Left renal cortex interstitium (tissue), 4 donors: ENCODE measurements at regions not wholly inside any gene's neighbourhood (a gene's known extent, or its start where the extent isn't known, plus 50 kb on each side); places are given as distances from the start of the nearest gene placed in this dataset.
A peak's percentile ranks its signal among the peaks of the same experiment; 100 is the strongest.

Experiments used
- DNase-seq, 4 donors: peaks; one replicate each; pipeline ENCODE4 v3.0.0-alpha.2; 2013; ENCODE audit warnings: low read depth in 4 of 4, low spot score in 2 of 4, missing footprints in 1 of 4

DNA sequence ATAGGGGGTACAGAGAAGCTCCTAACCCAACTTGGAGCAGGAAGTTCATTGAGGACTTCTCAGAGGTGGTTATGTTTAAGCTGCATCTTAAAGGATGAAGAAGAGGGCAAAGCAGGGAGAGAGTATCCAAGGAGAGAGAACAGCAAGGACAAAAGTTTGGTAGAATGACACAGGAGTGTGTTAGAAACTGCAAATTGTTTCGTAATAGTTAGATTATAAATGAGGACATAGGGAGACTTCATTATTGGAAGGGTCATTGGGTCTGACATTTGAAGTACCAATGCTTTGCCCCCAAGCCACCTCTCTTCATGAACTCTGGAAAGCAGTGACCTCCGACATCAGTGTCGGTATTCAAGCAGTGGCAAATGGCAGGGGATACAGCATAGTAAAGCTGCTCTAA, 209.6 kb upstream of the JUN start:
- DNase-seq, result no peak

DNA sequence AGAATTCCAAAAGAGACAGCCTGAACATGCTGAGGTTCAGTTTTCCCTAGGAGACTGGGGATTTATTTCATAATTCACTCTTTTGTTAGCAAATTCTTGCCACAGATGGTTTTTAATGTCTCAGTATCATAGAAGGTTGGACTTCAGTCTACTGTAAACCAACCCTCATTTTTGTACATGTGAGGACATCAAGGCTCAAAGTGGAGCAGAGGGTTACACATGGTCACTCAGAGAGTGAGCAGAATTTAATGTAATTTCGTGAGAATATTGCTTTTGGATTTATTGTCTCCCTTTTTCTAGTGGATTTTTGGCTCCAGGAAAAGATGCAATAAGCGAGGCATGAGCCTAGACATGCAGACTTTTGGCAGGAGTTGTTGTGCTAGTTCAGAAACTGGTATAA, 210.8 kb upstream of the JUN start:
- DNase-seq, result no peak

DNA sequence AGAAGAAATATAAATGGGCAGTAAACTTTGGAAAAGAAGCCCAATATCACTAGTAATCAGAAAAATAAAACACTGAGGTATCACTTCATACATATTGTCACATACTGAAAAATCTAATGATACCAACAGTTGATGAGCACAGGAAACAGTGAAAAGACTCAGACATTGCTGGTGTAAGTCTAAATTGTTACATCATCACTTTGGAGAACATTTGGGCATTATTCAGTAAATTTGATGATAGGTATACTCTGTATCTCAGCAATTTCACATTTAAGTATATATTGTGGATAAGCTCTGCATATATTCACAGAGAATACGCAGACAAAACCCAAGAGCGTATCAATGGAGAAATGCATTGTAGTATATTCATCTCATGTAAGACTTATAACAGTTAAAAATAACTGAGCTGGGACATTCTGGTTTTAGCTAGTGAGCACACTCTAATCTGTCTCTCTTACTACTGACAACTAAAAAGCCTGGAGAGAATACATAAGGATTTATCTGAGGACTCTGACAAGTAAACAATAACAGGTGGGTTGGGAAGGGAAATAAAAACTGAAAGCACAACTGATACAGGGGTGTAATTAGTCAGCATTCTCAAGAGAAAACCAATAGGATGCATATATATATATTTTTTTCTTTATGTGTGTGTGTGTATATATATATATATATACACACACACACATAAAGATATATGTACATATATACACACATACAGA, 212.7 kb upstream of the JUN start:
- DNase-seq, result no peak

DNA sequence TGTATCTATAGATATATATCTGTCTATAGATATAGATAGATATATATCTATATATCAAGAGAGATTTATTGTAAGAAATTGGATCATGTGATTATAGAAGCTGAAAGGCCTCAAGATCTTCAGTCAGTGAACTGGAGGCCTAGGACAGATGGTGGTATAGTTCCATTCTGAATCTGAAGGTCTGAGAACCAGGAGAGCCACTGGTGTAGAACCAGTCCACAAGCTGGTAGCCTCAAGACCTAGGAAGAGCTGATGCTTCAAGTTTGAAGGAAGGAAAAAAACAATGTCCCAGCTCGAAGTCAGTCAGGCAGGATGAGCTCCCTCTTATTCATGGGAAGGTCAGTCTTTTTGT, 213.2 kb upstream of the JUN start:
- DNase-seq, result no peak

DNA sequence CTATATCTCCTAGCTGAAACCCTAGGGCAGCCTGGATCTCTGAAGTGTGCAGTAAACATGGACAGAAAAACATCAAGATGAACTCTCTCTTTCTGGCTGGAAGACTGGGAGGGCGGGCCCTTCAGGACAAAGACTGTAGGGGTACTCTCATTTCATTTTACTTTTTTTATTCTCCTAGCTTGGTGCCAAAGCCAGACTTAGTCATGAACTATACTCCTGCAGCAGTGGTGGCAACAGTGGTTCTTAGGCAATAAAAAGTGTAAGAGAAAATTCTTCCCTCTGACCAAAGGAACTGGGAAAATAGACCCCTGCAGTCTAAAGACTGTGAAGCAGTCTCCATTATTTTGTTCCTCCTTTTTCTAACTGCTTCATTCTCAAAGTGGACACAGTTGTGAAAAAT, 213.8 kb upstream of the JUN start:
- DNase-seq, result no peak

DNA sequence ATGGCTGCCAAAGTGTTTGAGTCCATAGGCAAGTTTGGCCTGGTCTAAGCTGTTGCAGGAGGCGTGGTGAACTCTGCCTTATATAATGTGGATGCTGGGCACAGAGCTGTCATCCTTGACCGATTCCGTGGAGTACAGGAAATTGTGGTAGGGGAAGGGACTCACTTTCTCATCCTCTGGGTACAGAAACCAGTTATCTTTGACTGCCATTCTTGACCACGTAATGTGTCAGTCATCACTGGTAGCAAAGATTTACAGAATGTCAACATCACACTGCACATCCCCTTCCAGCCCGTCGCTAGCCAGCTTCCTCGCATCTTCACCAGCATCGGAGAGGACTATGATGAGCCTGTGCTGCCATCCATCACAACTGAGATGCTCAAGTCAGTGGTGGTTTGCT, 215.8 kb upstream of the JUN start:
- DNase-seq, result no peak

DNA sequence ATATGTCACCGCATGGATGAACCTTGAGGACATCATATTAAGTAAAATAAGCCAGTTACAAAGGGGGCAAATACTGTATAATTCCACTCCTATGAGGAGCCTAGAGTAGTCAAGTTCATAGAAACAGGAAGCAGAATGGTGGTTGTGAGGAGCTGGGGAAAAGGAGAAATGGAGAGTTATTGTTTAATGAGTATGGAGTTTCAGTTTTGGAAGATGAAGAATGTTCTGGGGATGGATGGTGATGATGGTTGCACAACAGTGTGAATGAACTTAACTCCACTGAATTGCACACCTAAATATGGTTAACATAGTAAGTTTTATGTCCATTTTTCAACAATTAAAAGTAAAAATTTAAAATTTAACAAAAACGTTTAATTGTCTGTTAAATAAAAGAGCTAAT, 220.9 kb upstream of the JUN start:
- no peak for DNase-seq

DNA sequence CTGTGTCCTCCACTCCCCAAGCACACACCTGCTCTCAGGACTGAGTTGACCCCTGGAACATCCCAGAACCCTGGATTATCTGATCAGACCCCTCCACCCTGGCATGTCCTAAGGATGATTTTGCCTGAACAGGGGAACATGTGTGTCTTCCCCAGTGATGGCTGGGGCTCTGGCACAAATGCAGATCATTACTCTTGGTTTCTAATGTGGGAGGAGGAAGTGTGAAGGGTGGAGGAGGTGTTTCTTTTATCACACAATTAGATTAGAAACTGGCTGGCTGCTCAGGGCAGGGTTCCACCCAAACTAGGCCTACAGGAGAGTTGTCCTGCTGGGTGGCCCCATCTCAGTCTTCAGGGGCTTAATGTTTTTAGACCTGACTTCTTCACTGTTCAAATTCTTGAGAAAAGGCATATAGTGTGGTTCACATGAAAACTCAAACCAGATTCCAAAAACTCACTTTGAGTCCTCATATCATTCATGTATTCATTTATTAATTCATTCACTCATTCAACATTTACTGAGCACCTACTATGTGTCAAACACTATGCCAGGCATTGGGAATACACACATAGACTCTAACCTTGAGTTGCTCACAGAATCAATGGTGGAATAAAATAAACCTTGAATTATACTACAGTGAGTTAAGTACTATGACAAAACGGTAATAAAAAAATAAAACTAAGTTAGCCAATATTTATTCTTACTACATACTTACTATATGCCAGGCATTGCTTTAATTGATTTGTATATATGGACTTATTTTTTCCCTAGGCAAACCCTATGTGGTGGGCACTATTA, 221.8 kb upstream of the JUN start:
- DNase-seq, result no peak

GRCh38 chr1:59006289-59006658, 222.4 kb upstream of the JUN start:
- no peak for DNase-seq

GRCh38 chr1:59006932-59007331, 223.1 kb upstream of the JUN start:
- DNase-seq, result no peak

- no peak for DNase-seq
Measured at GRCh38 chr1:59007429-59007819, 223.6 kb upstream of the JUN start.

- DNase-seq, result no peak
Measured at GRCh38 chr1:59007820-59008598, 224.2 kb upstream of the JUN start.

- no peak for DNase-seq
Measured at GRCh38 chr1:59008599-59009347, 224.9 kb upstream of the JUN start.

GRCh38 chr1:59011663-59012062, 227.8 kb upstream of the JUN start:
- DNase-seq, result no peak

DNA sequence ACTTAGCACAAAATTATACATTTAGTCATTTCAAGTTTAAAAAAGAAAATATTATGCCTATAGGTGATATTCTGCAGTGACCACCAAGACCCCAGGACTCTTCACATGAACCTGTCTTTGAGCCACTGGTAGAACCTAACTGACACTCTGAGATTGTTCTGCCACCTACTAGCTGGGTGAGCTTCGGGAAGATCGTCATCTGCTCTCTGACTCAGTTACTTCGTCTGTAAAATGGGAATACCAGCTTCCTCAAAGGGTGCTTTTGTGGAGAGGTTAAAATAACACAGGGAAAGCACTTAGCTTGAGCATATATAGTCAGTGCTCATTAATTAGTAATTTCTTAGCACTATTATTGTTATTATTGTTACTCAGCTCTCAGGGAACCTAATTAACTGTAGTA, 228.5 kb upstream of the JUN start:
- no peak for DNase-seq

DNA sequence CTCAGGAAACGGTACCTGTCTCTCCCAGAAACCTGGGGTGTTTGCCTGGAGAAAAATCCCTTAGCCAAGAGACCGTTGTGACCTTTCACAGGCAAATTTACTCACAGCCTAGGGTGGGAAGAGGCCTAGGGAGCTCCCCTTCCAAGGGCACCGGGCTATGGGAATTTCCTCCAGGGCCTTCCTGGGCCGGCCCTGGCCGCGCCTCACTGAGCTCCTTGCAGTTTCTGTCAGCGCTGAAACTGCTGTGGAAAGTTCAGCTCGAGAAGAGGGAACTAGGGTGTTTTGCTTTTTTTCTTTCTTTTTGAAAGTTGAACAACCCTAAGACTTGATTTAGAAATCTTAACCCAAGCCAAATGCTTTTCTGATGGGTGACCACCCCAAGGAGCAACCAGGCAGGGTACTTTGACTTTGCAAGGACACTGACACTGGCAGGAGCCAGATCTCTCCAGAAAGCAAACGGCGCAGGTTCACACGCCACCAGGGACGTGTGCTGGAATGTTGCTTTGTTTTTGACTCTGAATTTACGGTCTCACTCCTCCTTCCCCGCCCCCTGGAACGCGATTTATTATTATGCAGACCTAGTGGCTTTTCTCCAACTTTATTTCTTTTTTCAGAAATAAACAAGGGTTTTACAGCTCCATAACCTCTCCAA, 229.6 kb upstream of the JUN start:
- DNase-seq, result peak; percentile 46 to 73 (median 66)

DNA sequence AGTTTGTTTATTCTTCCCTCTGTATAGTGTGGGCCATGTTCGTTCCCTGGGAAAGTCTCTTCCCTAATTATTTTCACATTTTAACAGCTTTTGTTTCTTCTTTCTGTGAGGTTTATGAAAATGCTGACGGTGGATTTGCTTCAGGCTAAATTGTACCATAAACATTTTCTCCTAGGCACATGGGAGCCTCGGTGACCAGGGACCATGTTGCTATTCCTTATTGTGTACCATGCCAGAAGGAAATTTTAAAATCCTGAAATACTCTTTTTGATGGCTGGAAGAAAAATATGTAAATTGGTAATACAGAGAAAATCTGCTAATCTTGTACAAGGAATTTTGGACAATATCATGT, 230.1 kb upstream of the JUN start:
- no peak for DNase-seq

DNA sequence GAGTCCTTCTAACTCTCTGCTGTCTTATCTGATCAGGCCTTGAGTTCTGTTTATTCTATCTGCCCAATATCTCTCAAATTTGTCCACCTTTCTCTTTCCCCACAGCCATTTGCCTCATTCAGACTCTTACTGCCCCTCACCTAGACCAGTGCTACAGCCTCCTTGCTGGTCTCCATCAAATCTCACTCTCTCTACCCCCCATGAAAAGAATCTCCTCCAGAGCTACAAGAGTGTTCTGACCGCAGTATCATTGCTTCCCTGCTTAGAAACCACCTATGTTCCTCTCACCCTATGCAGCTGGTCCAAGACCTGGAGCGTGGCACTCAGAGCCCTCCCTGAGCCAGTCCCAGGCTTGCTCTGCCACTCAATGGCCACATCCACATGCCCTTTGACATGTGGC, 231.0 kb upstream of the JUN start:
- DNase-seq, result no peak

DNA sequence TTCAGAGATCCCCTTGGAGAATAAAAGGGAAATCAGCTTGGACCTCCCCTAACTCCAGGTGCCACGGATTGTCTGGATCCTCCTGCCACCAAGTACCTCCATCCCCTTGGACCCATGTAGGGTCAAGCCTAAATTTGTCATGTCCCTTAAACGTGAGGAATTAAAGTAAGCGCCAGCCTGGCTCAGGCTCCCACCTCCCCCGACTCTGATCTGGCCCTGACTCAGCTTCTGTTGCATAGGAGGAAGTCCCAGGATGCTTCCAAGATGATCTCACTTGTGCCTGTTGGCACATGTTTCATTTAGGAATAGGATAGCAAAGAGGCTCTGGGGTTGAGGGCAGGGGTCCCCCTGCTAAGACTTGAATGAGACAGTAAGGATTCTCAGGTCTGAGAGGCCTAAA, 231.9 kb upstream of the JUN start:
- no peak for DNase-seq

DNA sequence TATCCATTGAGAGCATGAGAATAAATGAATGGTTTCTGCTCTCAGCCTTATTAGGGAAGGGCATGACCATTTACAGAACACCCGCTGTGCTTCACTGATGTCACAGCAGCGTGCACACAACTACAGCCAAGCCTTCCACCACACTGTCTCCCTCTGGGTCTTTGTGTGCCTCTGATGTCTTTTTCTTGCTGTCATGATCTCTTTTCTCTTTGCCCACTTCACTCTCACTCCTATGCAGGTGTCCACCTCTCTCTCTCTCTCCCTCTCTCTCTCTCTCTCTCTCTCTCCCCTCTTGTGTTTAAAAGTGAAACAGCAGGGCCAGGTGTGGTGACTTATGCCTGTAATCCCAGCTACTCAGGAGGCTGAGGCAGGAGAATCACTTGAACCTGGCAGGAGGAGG, 232.5 kb upstream of the JUN start:
- DNase-seq, result no peak
